Right lobe of liver (tissue), 6 donors: ENCODE measurements at regions not wholly inside any gene's neighbourhood (a gene's known extent, or its start where the extent isn't known, plus 50 kb on each side); places are given as distances from the start of the nearest gene placed in this dataset.
"Not testable (repeated sequence)": the region's sequence is repeated elsewhere in the genome, so short reads cannot be mapped to it uniquely, and the experiment has no call there.

ENCODE experiments used
- ATAC-seq, 4 donors: fragments of 200-7000 bp; cut with Tn5 transposase; one replicate each; pipeline ENCODE4 v1.9.1; 2020; ENCODE audit warnings: mild to moderate bottlenecking in 4 of 4, moderate library complexity in 4 of 4
- DNase-seq, 3 donors: peaks; one replicate each; pipeline ENCODE4 v3.0.0-alpha.2; 2020
- H3K27ac ChIP-seq, 3 donors: fragments of 200-600 bp; one replicate each; pipeline ENCODE4 v1.8.0; 2022
- H3K27me3 ChIP-seq, 2 donors: fragments of 200-600 bp; one replicate each; pipeline ENCODE4 v1.8.0; 2022
- H3K36me3 ChIP-seq, 4 donors: fragments of 200-600 bp; sonication (generic) in 1 of 4; one replicate each; pipeline versions ENCODE4 v1.5.1 to v1.8.0; 2017 to 2022; ENCODE audit warnings: control low read depth in 1 of 4
- H3K4me1 ChIP-seq, 4 donors: fragments of 200-600 bp; sonication (generic) in 1 of 4; one replicate each; pipeline versions ENCODE4 v1.5.1 to v1.8.0; 2017 to 2022; ENCODE audit warnings: control low read depth in 1 of 4
- H3K4me3 ChIP-seq, 3 donors: fragments of 200-600 bp; one replicate each; pipeline ENCODE4 v1.8.0; 2022
- H3K9me3 ChIP-seq, 4 donors: fragments of 200-600 bp; sonication (generic) in 1 of 4; one replicate each; pipeline versions ENCODE4 v1.5.1 to v1.8.0; 2017 to 2022; ENCODE audit warnings: control low read depth in 1 of 4
- POLR2A ChIP-seq: fragments of 450-650 bp; IDR thresholded peaks from one replicate; pipeline ENCODE4 v1.6.1; 2017; ENCODE audit warnings: antibody characterized with exemption, mild to moderate bottlenecking
- WGBS: methylation state at CpG from one replicate; pipeline ENCODE4 v1.1.6; 2018; ENCODE audit warnings: low coverage, low lambda C conversion rate; ENCODE audit not compliant: insufficient coverage; ENCODE audit errors: missing lambda C conversion rate; 5-methylcytosine and 5-hydroxymethylcytosine counted together
- intact Hi-C, 2 donors: fragments of 100-400 bp; cut with DNase I; formaldehyde crosslinking; loops; one replicate each; pipeline versions ENCODE4 v1.11.2 to v1.14.1; 2022
- TF ChIP-seq, protein P1 (sequence below), 4 donors: fragments of 200-600 bp in 3 of 4; fragments of 450-650 bp in 1 of 4; IDR thresholded peaks; one replicate each; pipeline versions ENCODE4 v1.5.1 to v1.8.0; 2016 to 2022; ENCODE audit warnings: antibody characterized with exemption in 4 of 4, mild to moderate bottlenecking in 2 of 4
- donor health status: DM: no; HTN: yes; CAD: no.
- donor health status: DM: no; HTN: no; CAD: no.
- donor health status: DM: no; HTN: no; CAD: no.
- donor health status: DM: no; HTN: yes; CAD: no.
- donor health status: DM: no; HTN: yes; CAD: no.

GRCh38 chr11:97905101-97905500 is 1115.6 kb upstream of the CNTN5 start:
- DNase-seq, result no peak
- TF ChIP-seq, protein P1, sequence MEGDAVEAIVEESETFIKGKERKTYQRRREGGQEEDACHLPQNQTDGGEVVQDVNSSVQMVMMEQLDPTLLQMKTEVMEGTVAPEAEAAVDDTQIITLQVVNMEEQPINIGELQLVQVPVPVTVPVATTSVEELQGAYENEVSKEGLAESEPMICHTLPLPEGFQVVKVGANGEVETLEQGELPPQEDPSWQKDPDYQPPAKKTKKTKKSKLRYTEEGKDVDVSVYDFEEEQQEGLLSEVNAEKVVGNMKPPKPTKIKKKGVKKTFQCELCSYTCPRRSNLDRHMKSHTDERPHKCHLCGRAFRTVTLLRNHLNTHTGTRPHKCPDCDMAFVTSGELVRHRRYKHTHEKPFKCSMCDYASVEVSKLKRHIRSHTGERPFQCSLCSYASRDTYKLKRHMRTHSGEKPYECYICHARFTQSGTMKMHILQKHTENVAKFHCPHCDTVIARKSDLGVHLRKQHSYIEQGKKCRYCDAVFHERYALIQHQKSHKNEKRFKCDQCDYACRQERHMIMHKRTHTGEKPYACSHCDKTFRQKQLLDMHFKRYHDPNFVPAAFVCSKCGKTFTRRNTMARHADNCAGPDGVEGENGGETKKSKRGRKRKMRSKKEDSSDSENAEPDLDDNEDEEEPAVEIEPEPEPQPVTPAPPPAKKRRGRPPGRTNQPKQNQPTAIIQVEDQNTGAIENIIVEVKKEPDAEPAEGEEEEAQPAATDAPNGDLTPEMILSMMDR (IDR thresholded peaks at IDR 0.05), result no peak
- no peak for TF ChIP-seq POLR2A
- intact Hi-C loops, result no loop called here
- ATAC-seq, result no peak
- Histone ChIP-seq H3K36me3 (no peaks in the 10 kb centered on the region), H3K4me3 (no peak overlapping the region), H3K27ac (no peak overlapping the region), H3K4me1 (no peaks in the 10 kb centered on the region), H3K9me3 (no peaks in the 10 kb centered on the region), H3K27me3 (no peaks in the 10 kb centered on the region)

GRCh38 chr11:97905671-97906070 is 1115.1 kb upstream of the CNTN5 start:
- no peak overlapping the region for H3K27ac ChIP-seq
- ATAC-seq, result no peak

GRCh38 chr11:97908354-97908753 is 1112.4 kb upstream of the CNTN5 start:
- Histone ChIP-seq H3K36me3 (no peaks in the 10 kb centered on the region), H3K27me3 (no peaks in the 10 kb centered on the region), H3K4me1 (no peaks in the 10 kb centered on the region), H3K27ac (no peak overlapping the region), H3K4me3 (no peak overlapping the region), H3K9me3 (no peaks in the 10 kb centered on the region)
- intact Hi-C loops, result no loop called here
- no peak for DNase-seq
- TF ChIP-seq, protein P1 (IDR thresholded peaks at IDR 0.05), result no peak
- no peak for TF ChIP-seq POLR2A
- no peak for ATAC-seq
- 66% methylated on average over 5 of the region's 5 CpGs for WGBS

More at GRCh38 chr11:97905671-97906070, 1115.1 kb upstream of the CNTN5 start:
- TF ChIP-seq, protein P1 (IDR thresholded peaks at IDR 0.05), result no peak
- TF ChIP-seq POLR2A, result no peak
- no peak for DNase-seq
- H3K4me3 ChIP-seq, result no peak overlapping the region
- H3K36me3 ChIP-seq, result no peaks in the 10 kb centered on the region
- H3K4me1 ChIP-seq, result no peaks in the 10 kb centered on the region
- no peaks in the 10 kb centered on the region for H3K27me3 ChIP-seq
- intact Hi-C loops, result no loop called here
- no peaks in the 10 kb centered on the region for H3K9me3 ChIP-seq
- WGBS, result 64% methylated on average over 1 of the region's 1 CpG

DNA sequence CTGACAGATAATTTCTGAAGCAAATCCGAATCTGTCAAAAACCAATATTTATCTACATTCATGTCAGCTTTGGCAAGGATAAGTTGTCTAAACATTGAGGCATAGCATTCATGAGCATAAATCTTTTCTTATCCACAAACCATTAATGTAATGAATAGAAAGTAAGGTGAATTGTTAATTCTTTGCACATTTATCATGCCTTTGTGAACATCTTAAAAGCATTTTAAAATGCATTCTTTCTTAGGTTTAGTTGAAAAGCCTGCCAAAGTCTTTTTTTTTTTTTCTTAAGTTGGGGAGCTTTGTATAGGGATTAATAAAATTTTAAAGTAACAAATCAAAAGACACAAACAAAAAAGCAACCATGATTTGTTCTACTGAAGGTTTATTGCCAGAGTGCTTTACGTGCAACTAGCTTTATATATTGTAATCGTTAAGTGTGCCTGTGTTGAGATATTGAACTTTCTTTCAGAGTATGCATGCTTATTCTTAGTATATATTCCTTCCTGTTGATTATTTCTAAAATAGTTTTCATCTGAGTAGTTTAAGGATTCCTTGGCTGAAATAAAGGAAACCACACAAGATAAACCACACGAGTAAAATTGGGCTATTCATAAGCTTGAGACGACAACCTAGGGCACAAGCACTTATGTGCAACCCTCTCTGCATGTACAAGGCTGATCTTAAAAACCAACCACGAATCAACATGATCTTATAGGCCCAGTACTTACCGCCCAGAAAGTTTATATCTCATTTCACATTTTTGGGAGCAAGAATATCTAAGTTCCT is 1110.9 kb upstream of the CNTN5 start:
- Histone ChIP-seq H3K36me3 (no peaks in the 10 kb centered on the region), H3K4me1 (no peaks in the 10 kb centered on the region), H3K9me3 (no peaks in the 10 kb centered on the region), H3K27me3 (no peaks in the 10 kb centered on the region), H3K27ac (no peak overlapping the region), H3K4me3 (no peak overlapping the region)
- 27% methylated on average over 7 of the region's 7 CpGs for WGBS
- DNase-seq (no peak), ATAC-seq (no peak)
- TF ChIP-seq POLR2A, result no peak
- TF ChIP-seq, protein P1 (IDR thresholded peaks at IDR 0.05), result no peak
- intact Hi-C loops, result no loop called here

DNA sequence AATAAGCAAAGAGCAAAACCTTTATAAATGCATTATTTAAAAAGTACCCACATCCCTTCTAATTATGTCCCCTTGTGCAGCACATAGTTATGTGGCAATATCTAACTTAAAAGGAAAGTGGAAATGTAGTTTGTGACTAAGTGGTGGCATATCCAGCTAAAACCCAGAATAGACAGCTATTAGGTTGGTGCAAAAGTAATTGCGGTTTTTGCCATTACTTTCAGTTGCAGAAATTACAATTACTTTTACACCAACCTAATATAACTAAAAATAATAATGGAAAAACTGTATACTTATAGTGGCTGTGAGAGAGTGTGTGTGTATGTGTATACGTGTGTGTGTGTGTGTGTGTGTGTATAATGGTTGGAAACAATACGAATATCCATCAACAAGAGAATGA is 1108.1 kb upstream of the CNTN5 start:
- WGBS, result 65% methylated on average over 3 of the region's 3 CpGs
- no peak for ATAC-seq
- H3K36me3 ChIP-seq, result no peaks in the 10 kb centered on the region
- H3K27ac ChIP-seq, result no peak overlapping the region
- no peak for DNase-seq
- intact Hi-C loops, result no loop called here
- H3K4me3 ChIP-seq, result no peak overlapping the region
- H3K4me1 ChIP-seq, result no peaks in the 10 kb centered on the region
- TF ChIP-seq, protein P1 (IDR thresholded peaks at IDR 0.05), result no peak
- no peak for TF ChIP-seq POLR2A
- no peaks in the 10 kb centered on the region for H3K27me3 ChIP-seq
- H3K9me3 ChIP-seq, result no peaks in the 10 kb centered on the region

DNA sequence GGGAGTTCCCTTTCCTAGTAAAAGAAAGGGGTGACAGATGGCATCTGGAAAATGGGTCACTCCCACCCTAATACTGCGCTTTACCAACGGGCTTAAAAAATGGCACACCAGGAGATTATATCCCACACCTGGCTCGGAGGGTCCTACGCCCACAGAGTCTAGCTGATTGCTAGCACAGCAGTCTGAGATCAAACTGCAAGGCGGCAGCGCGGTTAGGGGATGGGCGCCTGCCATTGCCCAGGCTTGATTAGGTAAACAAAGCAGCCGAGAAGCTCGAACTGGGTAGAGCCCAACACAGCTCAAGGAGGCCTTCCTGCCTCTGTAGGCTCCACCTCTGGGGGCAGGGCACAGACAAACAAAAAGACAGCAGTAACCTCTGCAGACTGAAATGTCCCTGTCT is 1097.8 kb upstream of the CNTN5 start:
- H3K36me3 ChIP-seq, result not testable (repeated sequence)

More for the DNA sequence above, 1097.8 kb upstream of the CNTN5 start:
- H3K4me1 ChIP-seq, intact Hi-C loops, H3K9me3 ChIP-seq, ATAC-seq, DNase-seq, H3K27ac ChIP-seq, H3K4me3 ChIP-seq, H3K27me3 ChIP-seq: not testable (repeated sequence)
- WGBS, result 20% methylated on average over 1 of the region's 10 CpGs
